HG03095 (cell line): ENCODE measurements at regions not wholly inside any gene's neighbourhood (a gene's known extent, or its start where the extent isn't known, plus 50 kb on each side); places are given as distances from the start of the nearest gene placed in this dataset.
A peak's percentile ranks its signal among the peaks of the same experiment; 100 is the strongest.
"Not testable (repeated sequence)": the region's sequence is repeated elsewhere in the genome, so short reads cannot be mapped to it uniquely, and the experiment has no call there.

ENCODE experiments used
- ATAC-seq: cut with Tn5 transposase; IDR thresholded peaks from one replicate; pipeline ENCODE4 v1.9.1; 2021; ENCODE audit warnings: moderate library complexity; ENCODE audit not compliant: unreplicated experiment

GRCh38 chr21:15644489-15644888 lies 85.3 kb upstream of the USP25 start:
- no peak for ATAC-seq

- ATAC-seq, result no peak
Observed at GRCh38 chr21:15645830-15646229, 84.0 kb upstream of the USP25 start.

GRCh38 chr21:15650735-15651134 lies 79.0 kb upstream of the USP25 start:
- no peak for ATAC-seq

GRCh38 chr21:15651172-15651571 lies 78.6 kb upstream of the USP25 start:
- no peak for ATAC-seq

GRCh38 chr21:15653710-15654109 lies 76.1 kb upstream of the USP25 start:
- no peak for ATAC-seq

GRCh38 chr21:15654171-15654570 lies 75.6 kb upstream of the USP25 start:
- no peak for ATAC-seq

- ATAC-seq, result no peak
Observed at GRCh38 chr21:15659753-15660422, 69.9 kb upstream of the USP25 start.

GRCh38 chr21:15660423-15660804 lies 69.4 kb upstream of the USP25 start:
- no peak for ATAC-seq

GRCh38 chr21:15667010-15667409 lies 62.8 kb upstream of the USP25 start:
- no peak for ATAC-seq

GRCh38 chr21:15667819-15668218 lies 62.0 kb upstream of the USP25 start:
- no peak for ATAC-seq

GRCh38 chr21:15669247-15669646 lies 60.5 kb upstream of the USP25 start:
- ATAC-seq, result no peak

GRCh38 chr21:15671188-15671587 lies 58.6 kb upstream of the USP25 start:
- ATAC-seq, result peak; percentile 83

- not testable (repeated sequence) for ATAC-seq
Observed at GRCh38 chr21:15672578-15672977, 57.2 kb upstream of the USP25 start.

GRCh38 chr21:15676935-15677334 lies 52.8 kb upstream of the USP25 start:
- no peak for ATAC-seq

- no peak for ATAC-seq
Observed at GRCh38 chr21:15679630-15680029, 50.2 kb upstream of the USP25 start.
